Activated CD4-positive, alpha-beta T cell treated with anti-CD3 and anti-CD28 coated beads, Interleukin-2, amount 50 U/mL, for 4 hours (primary cell): ENCODE measurements at regions not wholly inside any gene's neighbourhood (a gene's known extent, or its start where the extent isn't known, plus 50 kb on each side); places are given as distances from the start of the nearest gene placed in this dataset.

Experiments
- DNase-seq, 2 experiments: peaks; one replicate each; pipeline ENCODE4 v3.0.0-alpha.2; 2020

DNA sequence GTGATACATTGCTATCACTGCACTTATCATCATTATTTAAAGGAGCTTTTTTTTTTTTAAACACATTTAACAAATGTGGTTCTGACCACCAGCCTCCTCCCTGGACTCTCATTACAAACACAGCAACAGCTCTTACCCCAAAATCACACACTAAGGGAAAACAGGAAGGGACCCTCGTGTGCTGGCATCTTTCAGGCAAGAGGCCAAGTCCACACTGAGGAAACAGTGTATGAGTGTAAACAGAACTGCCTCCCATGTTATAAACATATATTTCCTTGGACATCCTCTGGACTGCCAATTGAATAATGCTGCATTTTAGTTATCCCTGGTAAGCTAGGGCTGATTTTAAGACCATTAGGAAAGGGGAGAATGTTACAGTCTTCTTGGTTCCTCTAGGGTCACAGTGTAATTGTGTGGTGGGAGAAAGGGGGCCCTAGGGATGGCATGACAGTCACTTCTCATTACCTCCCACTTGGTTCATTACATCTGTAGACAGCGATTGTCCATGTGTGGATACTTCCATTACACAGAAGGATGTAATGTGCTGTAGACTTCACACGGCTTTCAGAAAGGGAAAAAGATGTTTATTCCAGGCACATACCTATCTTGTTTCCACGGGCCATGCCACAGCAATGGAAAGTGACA lies 244.6 kb upstream of the TET2 start:
- DNase-seq: no peak

DNA sequence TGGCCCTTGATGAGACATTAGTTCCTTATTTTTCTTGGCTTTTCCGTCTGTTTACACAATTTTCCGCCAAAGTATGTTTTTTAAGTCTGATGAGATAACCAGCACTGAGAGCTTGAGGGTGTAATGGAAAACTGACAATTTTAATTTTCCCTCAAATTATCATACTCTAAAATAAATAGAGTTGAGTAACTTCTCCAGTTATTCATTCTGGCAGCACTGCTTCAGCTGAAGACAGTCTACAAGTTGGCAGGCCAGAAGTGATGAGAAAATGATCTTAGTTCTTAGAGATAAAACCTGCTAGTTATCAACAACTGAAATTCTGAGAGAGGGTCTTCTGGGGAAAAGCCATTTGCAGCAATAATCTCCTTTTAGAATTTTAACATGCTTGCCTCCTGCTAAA lies 241.6 kb upstream of the TET2 start:
- no peak for DNase-seq

DNA sequence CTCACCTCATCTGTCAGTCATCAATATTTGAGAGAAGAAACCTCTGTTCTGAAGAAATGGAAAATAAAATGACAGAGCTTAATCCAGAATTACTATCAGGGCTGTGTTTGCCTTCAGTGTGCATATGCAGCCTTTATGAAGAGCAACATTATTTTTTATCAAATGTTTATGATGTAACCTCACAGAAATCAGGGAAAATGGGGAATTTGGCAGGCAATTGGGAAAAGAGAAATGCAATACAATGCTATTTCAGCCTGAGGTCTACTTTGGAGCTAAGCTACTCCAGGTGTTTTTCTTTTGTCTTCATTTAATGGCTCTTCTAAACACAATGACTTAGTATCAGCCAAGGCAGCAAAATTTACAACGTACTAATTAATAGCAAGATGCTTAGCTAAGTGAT lies 241.1 kb upstream of the TET2 start:
- DNase-seq: no peak

DNA sequence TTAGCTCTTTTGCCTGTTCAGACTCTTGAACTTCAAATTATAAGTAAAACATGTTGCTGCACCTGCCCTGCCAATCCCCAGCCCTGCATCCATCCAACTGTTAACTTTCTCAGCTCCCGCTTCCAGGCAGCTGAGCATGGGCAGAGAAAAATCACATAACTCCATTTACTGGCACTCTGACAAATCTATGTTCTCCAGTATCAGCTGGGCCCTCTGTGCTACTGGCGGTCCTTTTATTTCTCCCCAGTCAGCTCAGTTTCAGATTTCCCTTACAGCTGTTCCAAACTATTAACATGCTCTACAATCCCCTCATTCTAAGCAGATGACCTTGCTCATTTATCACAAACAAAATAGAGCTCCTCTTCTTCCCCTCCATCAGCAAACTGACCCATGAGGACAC lies 240.4 kb upstream of the TET2 start:
- no peak for DNase-seq

DNA sequence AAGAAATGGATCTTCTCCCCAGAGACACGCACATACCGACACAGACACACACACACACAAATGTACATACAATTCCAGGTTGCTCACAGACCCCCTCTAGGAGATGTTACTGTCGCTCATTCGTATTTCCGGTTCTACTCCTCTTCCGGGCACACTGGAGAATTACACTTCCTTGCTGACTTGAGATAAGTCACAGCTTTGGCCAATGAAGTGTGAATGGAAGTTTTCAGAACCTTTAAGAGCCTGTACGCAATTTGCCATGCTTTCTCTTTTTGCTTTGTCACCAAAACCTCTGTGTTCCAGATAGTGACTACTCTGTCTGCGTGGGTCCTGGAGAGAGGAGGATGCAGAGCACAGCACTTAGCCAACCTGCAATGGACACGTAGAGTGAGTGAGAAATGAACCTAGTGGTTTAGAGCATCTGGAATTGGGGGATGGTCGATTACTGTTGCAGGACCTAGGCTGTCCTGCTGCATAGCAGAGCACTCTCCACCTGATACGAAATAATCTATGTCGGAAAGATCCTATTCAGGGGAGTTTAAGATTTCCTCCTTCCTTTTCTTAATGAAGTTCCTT lies 239.5 kb upstream of the TET2 start:
- DNase-seq: no peak

DNA sequence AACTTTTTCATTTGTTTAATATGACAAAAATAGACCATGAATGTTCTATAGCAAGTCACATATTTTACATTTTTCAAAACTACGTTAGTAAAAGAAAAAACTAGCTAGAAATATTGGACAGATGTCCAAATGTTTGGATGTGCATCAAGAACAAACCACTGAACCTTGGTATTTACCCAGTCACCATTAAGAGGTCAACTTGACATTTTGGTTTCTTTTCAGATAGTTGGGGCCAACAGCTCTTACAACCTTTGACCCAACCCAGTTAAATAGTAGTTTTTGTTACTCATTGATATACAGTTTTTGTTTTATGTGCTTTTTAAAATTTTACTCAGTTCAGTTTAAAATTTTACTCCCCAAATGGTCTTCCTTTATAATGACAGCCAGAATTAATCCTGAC lies 238.7 kb upstream of the TET2 start:
- no peak for DNase-seq

DNA sequence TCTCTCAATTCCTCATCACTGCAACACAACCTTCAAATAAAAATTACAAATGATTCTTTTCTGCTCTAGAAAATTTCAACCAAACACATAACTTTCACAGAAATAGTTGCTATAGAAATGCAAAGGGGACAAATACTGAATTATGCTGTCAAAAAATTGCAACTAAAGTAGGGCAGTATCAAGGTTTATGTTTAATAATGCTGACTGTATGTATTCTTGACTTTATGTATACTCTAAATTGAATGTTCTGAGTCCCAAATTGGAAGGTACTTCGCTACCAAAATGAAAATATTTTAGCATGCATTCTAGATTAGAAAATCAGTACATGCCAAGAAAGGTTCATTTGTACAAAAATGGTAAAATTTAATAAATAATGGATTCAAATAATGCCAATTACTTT lies 237.3 kb upstream of the TET2 start:
- no peak for DNase-seq

DNA sequence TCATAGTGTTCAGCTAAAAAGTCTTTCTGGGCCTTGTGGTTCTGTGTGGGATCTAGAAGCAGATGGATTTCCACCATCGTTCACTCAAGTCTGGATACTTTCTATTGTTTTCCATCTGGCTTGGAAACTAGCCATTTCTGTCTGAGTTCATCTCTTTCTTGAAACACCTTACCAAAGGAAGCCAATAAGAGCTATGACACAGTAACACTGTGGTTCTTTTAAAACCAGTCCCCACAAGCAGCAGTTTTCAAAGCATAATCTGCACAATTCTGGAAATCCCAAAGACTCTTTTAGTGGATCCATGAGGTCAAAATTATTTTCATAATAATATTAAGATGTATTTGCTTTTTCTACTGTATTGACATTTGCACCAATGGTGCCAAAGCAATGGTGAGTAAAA lies 234.2 kb upstream of the TET2 start:
- DNase-seq: no peak

DNA sequence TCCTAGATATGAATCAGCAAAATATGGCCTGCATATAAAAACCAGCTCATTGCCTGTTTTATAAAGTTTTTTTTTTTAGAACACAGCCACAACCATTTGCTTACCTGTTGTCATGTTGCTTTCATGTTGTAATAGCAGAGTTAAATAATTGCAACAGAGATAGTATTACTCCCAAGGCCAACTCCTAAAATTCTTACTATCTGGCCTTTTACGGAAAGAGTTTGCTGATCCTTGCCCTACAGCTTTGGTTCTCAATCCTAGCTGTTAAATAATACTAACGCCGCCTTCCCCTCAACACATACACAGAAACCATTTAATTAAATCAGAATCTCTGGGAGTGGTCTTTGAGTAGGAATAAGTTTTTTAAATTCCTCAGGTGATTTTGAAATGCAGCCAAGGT lies 231.3 kb upstream of the TET2 start:
- DNase-seq: no peak

DNA sequence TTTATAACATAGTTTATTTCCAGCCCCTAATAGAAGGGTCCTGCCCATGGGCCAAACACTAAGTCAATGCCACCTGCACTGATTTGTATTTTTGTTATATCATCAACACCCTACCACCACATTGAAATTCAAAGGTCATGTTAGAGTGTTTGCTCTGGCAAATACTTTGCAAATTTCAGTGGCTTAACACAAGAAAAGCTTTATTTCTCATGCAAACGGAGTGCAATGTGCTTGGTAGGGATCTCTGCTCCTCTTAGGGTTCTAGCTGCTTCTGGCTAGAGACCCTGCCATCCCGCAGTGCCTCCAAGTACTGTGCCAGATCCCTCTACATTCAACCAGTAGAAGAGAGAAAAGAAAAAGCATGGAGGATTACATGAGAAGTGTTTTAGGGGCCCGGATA lies 230.8 kb upstream of the TET2 start:
- no peak for DNase-seq

DNA sequence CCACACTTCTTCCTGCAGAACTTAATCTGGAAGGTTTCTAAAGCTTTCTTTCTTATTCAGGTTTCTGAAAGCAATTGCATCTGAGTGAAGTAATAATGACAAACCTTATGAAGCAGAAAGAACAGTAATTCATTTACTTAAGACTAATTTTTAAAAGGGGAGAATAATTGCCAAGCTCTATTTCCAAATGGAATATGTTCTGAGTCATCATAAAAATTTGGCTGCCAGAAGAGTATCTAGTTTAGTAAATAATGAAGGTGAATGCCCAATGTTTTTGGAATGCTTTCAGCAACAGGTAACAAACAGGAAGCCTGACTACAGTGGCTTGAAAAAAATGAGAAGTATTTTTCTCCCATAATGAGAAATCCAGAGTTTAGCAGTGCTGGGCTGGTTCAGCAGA lies 227.3 kb upstream of the TET2 start:
- DNase-seq: no peak

DNA sequence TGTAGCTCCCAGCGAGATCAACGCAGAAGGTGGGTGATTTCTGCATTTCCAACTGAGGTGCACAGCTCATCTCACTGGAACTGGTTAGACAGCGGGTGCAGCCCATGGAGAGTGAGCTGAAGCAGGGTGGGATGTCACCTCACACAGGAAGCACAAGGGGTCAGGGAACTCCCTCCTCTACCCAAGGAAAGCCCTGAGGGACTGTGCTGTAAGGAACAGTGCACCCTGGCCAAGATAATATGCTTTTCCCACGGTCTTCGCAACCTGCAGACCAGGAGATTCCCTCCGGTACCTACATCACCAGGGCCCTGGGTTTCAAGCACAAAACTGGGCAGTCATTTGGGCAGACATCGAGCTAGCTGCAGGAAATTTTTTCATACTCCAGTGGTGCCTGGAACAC lies 216.4 kb upstream of the TET2 start:
- DNase-seq: no peak

DNA sequence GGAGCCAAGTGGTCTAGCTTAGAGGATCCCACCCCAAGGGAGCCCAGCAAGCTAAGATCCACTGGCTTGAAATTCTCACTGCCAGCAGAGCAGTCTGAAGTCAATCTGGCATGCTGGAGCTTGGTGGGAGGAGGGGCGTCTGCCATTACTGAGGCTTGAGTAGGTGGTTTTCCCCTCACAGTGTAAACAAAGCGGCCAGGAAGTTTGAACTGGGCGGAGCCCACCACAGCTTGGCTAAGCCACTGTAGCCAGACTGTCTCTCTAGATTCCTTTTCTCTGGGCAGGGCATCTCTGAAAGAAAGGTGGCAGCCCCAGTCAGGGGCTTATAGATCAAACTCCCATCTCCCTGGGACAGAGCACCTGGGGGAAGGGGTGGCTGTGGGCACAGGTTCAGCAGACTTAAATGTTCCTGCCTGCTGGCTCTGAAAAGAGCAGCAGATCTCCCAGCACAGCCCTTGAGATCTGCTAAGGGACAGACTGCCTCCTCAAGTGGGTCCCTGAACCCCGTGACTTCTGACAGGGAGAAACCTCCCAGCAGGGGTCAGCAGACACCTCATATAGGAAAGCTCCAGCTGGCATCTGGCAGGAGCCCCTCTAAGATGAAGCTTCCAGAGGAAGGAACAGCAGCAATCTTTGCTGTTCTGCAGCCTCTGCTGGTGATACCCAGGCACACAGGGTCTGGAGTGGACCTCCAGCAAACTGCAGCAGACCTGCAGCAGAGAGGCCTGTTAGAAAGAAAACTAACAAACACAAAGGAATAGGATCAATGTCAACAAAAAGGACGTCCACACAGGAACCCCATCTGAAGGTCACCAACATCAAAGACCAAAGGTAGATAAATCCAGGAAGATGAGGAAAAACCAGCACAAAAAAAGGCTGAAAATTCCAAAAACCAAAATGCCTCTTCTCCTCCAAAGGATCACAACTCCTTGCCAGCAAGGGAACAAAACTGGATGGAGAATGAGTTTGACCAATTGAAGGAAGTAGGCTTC lies 215.6 kb upstream of the TET2 start:
- peak; percentile 13 to 23 for DNase-seq

DNA sequence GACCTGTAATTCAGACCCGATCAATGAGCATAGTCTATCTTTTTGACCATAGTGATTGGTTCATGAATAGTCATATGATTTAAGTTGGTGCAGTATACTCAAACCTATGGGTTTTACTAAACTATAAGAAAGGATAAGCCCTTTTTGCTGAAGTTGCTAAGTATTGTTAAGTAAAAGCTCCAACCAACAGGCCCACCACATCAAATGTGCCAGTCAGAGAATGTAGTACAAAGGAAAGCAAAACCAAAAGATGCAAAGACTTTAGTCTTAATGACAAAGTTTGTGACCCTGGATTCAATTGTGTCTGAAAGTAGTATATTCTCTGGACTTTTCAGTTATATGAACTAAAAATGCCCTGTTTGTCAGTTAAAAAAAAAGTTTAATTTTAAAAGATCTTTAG lies 208.1 kb upstream of the TET2 start:
- no peak for DNase-seq

DNA sequence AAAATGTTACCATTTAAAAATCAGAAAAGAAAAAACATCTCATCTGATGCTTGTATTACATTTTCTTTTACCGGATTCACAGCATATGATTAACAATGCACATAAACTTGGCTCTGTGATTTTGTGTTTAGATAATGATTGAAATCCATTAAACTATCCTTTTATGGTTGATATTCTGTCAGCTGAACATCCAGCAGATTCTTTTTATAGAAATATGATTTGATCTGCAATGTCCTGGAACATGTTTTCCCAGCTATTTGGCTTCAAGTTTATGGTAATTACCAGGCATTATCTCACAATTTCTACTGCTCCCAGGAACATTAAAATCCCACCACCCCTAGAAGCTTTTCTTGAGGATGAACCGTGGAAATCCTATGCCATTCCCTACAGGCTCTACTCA lies 205.7 kb upstream of the TET2 start:
- DNase-seq: no peak

DNA sequence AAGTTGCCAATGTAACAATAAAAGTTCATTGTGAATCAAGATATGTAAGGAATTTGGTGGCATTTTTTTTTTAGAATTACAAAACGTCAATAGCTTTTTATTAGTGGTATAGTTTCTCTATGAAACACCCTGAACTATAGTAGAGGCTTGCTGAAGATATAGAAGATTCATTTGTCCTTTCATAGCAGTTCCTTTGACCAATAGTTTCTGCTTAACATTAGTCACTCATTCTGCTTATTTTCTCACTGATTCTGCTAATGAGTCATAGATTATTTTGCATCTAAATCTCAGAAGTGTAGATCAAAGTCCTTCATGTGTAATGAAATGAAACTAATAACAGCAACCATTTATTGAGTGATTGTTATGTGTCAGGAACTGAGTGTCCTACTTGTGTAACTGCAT lies 205.0 kb upstream of the TET2 start:
- no peak for DNase-seq

DNA sequence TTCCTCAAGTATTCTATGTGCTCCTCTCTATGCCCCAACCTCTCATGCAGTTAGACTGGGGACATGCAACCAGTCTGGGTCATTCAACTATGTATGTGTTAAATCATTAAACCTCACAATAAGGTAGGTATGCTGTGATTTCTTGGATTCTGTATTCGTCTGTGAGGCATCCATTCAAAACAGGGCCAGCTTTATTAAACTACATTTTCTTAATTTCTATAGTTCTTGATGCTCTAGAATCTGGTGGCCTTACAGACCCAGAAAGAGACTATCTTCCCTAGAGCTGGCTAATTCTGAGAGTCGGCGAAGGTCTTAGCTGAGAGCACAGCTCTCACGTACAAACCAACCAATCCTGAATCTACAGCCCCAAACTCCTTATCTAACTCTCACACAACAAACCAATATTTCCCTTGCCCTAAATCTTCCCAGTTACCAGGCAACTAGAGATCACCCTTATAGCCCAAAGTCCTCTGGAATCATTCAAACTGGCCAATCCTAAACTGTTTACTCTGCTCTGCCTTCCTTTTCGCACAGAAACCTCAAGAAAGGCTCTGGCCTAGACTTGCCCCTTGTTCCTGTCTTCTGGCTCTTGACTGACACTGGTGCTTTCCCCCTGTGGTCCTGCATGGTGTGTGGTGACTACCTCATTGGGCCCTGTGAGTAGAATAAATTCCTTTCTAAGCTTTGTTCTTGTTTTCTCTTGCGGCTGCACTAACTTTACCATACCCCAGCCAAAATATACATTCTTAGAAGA lies 203.5 kb upstream of the TET2 start:
- DNase-seq: no peak

DNA sequence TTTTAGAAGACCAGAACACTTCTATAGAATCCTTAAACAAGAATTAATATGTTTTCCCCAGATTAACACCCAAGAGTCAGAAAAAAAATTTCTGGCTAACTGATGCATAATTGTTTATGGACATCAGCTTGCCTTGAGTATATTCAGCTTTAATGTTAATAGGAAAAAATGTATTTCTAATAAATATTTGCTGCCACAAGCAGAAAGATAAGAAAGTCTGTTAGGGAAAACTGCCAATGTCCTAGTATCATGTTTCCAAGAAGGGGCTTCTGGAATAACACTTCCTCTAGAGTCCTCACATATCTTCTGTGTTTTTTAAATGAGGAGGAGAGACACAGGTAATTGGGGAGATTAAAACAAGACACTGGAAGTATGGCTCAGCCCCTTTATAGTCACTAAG lies 202.1 kb upstream of the TET2 start:
- no peak for DNase-seq

DNA sequence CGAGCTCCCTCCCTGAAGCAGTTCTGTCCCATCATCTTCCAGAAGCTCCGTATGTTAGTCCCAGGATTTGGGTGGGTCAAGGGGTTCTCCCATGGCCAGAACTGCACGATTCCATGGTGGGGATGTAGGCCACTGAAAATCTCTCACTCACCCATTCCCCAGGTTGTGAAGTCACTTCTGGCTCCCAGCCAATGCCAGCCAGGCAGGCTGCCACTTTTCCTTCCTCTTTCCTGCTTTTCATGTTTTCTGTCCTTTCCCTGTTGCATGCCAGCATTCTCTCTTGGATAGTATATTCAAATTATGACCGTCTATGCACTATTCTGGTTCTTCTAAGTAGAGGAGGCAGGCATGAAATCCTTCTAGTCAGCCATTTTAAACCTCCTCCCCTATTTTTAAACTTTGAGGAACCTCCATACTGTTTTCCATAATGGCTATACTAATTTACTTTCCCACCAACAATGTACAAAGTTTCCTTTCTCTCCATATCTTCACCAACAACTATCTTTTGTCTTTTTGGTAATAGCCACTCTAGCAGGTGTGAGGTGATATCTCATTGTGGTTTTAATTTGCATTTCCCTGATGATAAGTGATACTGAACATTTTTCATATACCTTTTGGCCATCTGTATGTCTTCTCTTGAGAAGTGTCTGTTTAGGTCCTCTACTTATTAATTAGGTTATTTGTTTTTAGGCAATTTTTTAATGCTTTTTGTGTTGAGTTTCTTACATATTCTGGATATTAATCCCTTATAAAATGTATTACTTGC lies 182.1 kb upstream of the TET2 start:
- no peak for DNase-seq

DNA sequence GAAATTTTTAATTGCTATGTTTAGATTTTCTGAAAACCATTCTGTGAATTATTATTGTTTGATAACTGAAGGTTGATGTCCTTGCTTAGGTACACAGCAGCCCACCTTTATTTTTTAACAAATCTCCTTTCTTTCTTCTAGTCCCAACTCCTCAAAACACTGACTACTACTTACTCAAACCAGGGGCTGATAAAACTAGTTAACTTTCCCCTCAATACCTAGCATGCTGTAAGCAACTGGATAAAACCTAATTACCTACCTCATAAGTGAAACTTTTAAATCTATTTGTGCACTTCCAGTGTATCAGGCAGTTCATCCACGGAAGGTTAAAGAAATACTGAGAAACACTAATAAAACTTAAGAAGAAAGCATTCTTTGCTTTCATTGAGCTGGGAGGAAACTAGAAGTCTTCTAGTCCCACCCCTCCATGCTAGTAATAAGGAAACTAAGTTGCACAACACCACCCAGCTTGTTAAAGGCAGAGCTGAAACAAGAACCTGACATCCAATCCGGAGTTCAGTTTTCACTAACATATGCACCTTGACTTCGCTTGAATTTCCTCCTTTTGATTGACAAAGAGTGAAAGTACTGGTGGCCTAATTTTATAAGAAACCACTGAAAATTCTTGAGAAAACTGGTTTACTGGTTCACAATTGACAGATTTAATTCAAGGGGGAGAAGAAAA lies 180.2 kb upstream of the TET2 start:
- DNase-seq: no peak

DNA sequence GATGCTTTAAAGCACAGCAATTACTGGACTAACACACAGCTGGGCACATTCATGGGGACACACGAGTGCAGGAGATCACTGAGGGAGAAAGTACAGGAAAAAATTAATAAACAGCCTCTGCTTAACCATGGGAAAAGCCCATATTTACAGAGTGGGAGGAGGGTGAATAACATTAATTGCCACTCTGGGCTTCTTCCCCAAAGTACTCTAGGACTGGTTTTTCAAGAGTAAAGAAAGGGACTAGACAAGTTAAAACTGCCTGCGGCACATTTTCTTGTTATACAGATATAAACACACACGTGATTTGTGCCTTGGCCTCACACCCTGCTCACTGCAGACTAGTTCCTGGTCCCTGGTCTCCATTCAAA lies 179.7 kb upstream of the TET2 start:
- no peak for DNase-seq
